ENCODE measurements at regions not wholly inside any gene's neighbourhood (a gene's known extent, or its start where the extent isn't known, plus 50 kb on each side); places are given as distances from the start of the nearest gene placed in this dataset.

DNA sequence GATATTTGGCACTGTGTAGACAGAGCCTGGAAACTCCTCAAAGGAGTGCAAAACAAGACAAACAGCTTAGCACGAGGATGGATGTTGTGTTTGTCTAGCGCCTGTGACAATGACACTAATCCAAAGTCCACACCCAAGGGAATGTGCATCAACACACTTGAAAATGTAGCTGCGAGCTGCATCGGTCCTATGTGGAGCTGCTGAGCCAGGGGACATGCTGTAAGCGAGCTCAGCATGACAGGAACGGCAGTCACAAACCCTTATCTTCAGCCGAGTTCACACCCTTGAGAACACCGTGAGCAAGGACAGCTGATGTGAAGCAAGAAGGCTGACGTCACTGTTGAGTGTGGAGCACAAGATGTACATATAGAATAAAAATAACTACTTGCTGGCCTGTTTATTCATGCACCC lies 684.3 kb downstream of the QKI start:
- H4K20me1 ChIP-seq (ENCODE audit: insufficient read depth), result no peaks in the 10 kb centered on the region
- H3K9ac ChIP-seq (ENCODE audit: low read length), result peak overlapping the region; percentile 6
- H2AFZ ChIP-seq (ENCODE audit: low read depth, low read length), result no peak overlapping the region
- H3K27me3 ChIP-seq (ENCODE audit: insufficient read depth, low read depth, low read length), result no peaks in the 10 kb centered on the region
- H3K4me2 ChIP-seq (ENCODE audit: low read length), result no peak overlapping the region
- TF ChIP-seq MXI1 (conservative IDR thresholded peaks at IDR 0.05; ENCODE audit: poor library complexity, severe bottlenecking), result no peak
- no peak for TF ChIP-seq EP300 (conservative IDR thresholded peaks at IDR 0.05; ENCODE audit: poor library complexity, severe bottlenecking)
- TF ChIP-seq POLR2AphosphoS5 (IDR thresholded peaks at IDR 0.05), result no peak
- TF ChIP-seq RAD21 (conservative IDR thresholded peaks at IDR 0.05), result no peak
- no peak for TF ChIP-seq TAF1 (IDR thresholded peaks at IDR 0.05; ENCODE audit: low read depth)
- TF ChIP-seq, protein P1, sequence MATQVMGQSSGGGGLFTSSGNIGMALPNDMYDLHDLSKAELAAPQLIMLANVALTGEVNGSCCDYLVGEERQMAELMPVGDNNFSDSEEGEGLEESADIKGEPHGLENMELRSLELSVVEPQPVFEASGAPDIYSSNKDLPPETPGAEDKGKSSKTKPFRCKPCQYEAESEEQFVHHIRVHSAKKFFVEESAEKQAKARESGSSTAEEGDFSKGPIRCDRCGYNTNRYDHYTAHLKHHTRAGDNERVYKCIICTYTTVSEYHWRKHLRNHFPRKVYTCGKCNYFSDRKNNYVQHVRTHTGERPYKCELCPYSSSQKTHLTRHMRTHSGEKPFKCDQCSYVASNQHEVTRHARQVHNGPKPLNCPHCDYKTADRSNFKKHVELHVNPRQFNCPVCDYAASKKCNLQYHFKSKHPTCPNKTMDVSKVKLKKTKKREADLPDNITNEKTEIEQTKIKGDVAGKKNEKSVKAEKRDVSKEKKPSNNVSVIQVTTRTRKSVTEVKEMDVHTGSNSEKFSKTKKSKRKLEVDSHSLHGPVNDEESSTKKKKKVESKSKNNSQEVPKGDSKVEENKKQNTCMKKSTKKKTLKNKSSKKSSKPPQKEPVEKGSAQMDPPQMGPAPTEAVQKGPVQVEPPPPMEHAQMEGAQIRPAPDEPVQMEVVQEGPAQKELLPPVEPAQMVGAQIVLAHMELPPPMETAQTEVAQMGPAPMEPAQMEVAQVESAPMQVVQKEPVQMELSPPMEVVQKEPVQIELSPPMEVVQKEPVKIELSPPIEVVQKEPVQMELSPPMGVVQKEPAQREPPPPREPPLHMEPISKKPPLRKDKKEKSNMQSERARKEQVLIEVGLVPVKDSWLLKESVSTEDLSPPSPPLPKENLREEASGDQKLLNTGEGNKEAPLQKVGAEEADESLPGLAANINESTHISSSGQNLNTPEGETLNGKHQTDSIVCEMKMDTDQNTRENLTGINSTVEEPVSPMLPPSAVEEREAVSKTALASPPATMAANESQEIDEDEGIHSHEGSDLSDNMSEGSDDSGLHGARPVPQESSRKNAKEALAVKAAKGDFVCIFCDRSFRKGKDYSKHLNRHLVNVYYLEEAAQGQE (IDR thresholded peaks at IDR 0.05; ENCODE audit: borderline replicate concordance), result no peak
- TF ChIP-seq SMC3 (conservative IDR thresholded peaks at IDR 0.05; ENCODE audit: poor library complexity), result no peak
- no peak for TF ChIP-seq EZH2 (IDR thresholded peaks at IDR 0.05; ENCODE audit: borderline replicate concordance, insufficient read depth, low read length, poor library complexity, severe bottlenecking)
- H3K9me2 ChIP-seq (ENCODE audit: insufficient read depth, low read length), result no peaks in the 10 kb centered on the region
- no peaks in the 10 kb centered on the region for H3F3A ChIP-seq (ENCODE audit: insufficient read depth, low read length, poor library complexity, severe bottlenecking)
- no peaks in the 10 kb centered on the region for H3K9me3 ChIP-seq (ENCODE audit: low read length)
- peak overlapping the region; percentile 57 for H3K27ac ChIP-seq (ENCODE audit: low read length)
- no peaks in the 10 kb centered on the region for H3K36me3 ChIP-seq (ENCODE audit: insufficient read depth, low read length)
- no peaks in the 10 kb centered on the region for H3K79me2 ChIP-seq (replicated peaks; ENCODE audit: insufficient read depth, low read length)
- H3K4me3 ChIP-seq (ENCODE audit: low read length), result peak overlapping the region; percentile 27

GRCh38 chr6:164097551-164098398 lies 683.3 kb downstream of the QKI start:
- no peak overlapping the region for H3K4me3 ChIP-seq (ENCODE audit: low read length)
- H3K27me3 ChIP-seq (ENCODE audit: insufficient read depth, low read depth, low read length), result no peaks in the 10 kb centered on the region
- H3K9ac ChIP-seq (ENCODE audit: low read length), result no peak overlapping the region
- no peaks in the 10 kb centered on the region for H3F3A ChIP-seq (ENCODE audit: insufficient read depth, low read length, poor library complexity, severe bottlenecking)
- H3K4me2 ChIP-seq (ENCODE audit: low read length), result no peak overlapping the region
- no peaks in the 10 kb centered on the region for H3K9me3 ChIP-seq (ENCODE audit: low read length)
- H3K27ac ChIP-seq (ENCODE audit: low read length), result no peak overlapping the region
- H3K36me3 ChIP-seq (ENCODE audit: insufficient read depth, low read length), result no peaks in the 10 kb centered on the region
- H3K79me2 ChIP-seq (replicated peaks; ENCODE audit: insufficient read depth, low read length), result no peaks in the 10 kb centered on the region
- no peak overlapping the region for H2AFZ ChIP-seq (ENCODE audit: low read depth, low read length)
- no peaks in the 10 kb centered on the region for H4K20me1 ChIP-seq (ENCODE audit: insufficient read depth)
- no peaks in the 10 kb centered on the region for H3K9me2 ChIP-seq (ENCODE audit: insufficient read depth, low read length)
- TF ChIP-seq, protein P1 (IDR thresholded peaks at IDR 0.05; ENCODE audit: borderline replicate concordance), result no peak
- TF ChIP-seq EP300 (conservative IDR thresholded peaks at IDR 0.05; ENCODE audit: poor library complexity, severe bottlenecking), result no peak
- TF ChIP-seq SMC3 (conservative IDR thresholded peaks at IDR 0.05; ENCODE audit: poor library complexity), result no peak

Measured in neural cell (in vitro differentiated cells).